ENCODE measurements at regions not wholly inside any gene's neighbourhood (a gene's known extent, or its start where the extent isn't known, plus 50 kb on each side); places are given as distances from the start of the nearest gene placed in this dataset.

- DNase-seq (ENCODE audit: insufficient read length, low spot score): no peak
- no peak for FAIRE-seq
- no peak for TF ChIP-seq CTCF (IDR thresholded peaks at IDR 0.05; ENCODE audit: insufficient read depth, missing control alignments)
Observed at GRCh38 chr13:99725644-99726043, 224.4 kb downstream of the TM9SF2 start.

GRCh38 chr13:99724633-99725517 lies 223.6 kb downstream of the TM9SF2 start:
- no peak for TF ChIP-seq CTCF (IDR thresholded peaks at IDR 0.05; ENCODE audit: insufficient read depth, missing control alignments)
- FAIRE-seq (no peak), DNase-seq (ENCODE audit: insufficient read length, low spot score) (no peak)

GRCh38 chr13:99723878-99724277 lies 222.6 kb downstream of the TM9SF2 start:
- FAIRE-seq (no peak), DNase-seq (ENCODE audit: insufficient read length, low spot score) (no peak)
- TF ChIP-seq CTCF (IDR thresholded peaks at IDR 0.05; ENCODE audit: insufficient read depth, missing control alignments): no peak

GRCh38 chr13:99722931-99723330 lies 221.7 kb downstream of the TM9SF2 start:
- DNase-seq (ENCODE audit: insufficient read length, low spot score) (no peak), FAIRE-seq (no peak)
- no peak for TF ChIP-seq CTCF (IDR thresholded peaks at IDR 0.05; ENCODE audit: insufficient read depth, missing control alignments)

GRCh38 chr13:99722338-99722818 lies 221.1 kb downstream of the TM9SF2 start:
- TF ChIP-seq CTCF (IDR thresholded peaks at IDR 0.05; ENCODE audit: insufficient read depth, missing control alignments): no peak
- DNase-seq (ENCODE audit: insufficient read length, low spot score) (no peak), FAIRE-seq (no peak)

GRCh38 chr13:99721606-99722337 lies 220.5 kb downstream of the TM9SF2 start:
- TF ChIP-seq CTCF (IDR thresholded peaks at IDR 0.05; ENCODE audit: insufficient read depth, missing control alignments): no peak
- FAIRE-seq: no peak
- DNase-seq (ENCODE audit: insufficient read length, low spot score): no peak
